ENCODE measurements at regions not wholly inside any gene's neighbourhood (a gene's known extent, or its start where the extent isn't known, plus 50 kb on each side); places are given as distances from the start of the nearest gene placed in this dataset.

DNA sequence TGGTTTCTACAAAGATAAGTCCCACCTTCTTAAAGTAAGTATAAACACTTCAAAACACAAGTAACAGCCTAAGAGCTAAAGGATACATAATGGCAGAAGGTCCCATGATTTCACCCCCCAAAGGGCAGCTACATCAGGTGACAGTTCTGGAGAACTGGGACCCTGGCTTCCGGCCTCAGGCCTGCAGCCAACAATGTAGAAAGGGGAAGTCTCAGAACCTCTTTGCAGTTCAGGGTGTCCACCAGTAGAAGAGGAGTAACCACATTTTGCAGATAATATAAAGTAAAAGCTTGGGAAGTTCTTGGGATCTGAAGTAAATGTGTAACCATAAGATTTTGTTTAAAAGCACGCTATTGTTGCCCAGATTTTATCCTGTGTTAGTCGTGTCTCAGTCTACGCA, 267.4 kb upstream of the VLDLR start:
- TF ChIP-seq POLR2AphosphoS5 (IDR thresholded peaks at IDR 0.05): no peak
- TF ChIP-seq, protein P1, sequence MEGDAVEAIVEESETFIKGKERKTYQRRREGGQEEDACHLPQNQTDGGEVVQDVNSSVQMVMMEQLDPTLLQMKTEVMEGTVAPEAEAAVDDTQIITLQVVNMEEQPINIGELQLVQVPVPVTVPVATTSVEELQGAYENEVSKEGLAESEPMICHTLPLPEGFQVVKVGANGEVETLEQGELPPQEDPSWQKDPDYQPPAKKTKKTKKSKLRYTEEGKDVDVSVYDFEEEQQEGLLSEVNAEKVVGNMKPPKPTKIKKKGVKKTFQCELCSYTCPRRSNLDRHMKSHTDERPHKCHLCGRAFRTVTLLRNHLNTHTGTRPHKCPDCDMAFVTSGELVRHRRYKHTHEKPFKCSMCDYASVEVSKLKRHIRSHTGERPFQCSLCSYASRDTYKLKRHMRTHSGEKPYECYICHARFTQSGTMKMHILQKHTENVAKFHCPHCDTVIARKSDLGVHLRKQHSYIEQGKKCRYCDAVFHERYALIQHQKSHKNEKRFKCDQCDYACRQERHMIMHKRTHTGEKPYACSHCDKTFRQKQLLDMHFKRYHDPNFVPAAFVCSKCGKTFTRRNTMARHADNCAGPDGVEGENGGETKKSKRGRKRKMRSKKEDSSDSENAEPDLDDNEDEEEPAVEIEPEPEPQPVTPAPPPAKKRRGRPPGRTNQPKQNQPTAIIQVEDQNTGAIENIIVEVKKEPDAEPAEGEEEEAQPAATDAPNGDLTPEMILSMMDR (IDR thresholded peaks at IDR 0.05): no peak
- TF ChIP-seq POLR2A (IDR thresholded peaks at IDR 0.05): no peak

Measured in transverse colon (tissue), 4 donors.